Stimulated activated CD4-positive, alpha-beta T cell treated with anti-CD3 and anti-CD28 coated beads, Interleukin-15, amount 100 ng/mL, for 48 hours (primary cell): ENCODE measurements at regions not wholly inside any gene's neighbourhood (a gene's known extent, or its start where the extent isn't known, plus 50 kb on each side); places are given as distances from the start of the nearest gene placed in this dataset.

ENCODE experiments used
- DNase-seq, 2 donors: peaks; one replicate each; pipeline ENCODE4 v3.0.0-alpha.2; 2020; ENCODE audit warnings: low read depth in 2 of 2

- no peak for DNase-seq
Measured at GRCh38 chr22:27419473-27419872, 382.1 kb downstream of the MN1 start.

GRCh38 chr22:27420195-27420816 lies 381.2 kb downstream of the MN1 start:
- no peak for DNase-seq

GRCh38 chr22:27420817-27421361 lies 380.7 kb downstream of the MN1 start:
- DNase-seq = no peak

DNA sequence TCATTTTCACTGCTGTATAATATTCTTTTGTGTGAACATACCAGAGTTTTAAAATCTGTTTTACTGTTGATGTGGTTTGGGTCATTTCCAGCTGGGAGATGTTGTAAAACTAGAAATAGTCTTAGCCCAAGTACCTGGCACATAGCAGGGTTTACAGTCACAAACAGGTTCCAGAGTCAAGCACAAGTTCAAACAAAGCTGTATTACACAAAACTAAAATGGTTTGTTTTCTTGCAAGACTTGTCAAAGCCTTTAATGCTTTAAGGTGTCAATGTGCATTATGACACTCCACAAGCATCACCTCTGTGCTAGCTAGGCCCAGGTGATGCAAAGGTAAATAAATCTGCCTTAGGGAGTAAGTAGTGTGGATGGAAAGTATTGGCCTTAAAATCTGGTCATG lies 379.1 kb downstream of the MN1 start:
- no peak for DNase-seq

DNA sequence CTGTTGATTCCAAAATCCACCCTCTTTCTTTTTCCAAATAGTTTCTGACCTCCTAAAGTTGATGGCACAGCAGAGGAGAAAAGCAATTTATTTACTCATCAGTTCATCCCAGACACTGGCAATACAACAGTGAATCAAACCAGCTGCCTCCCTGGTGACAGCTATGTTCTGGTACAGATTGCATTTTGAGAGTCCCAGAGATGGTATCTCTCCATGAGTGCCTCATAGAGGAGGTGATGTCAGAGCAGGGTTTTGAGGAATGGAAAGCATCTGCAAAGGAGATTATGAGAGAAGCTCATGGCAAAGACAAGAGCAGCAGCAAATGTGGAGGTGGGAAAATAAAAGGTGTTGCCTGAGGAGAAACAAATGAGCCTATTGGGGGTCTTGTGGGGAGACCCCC lies 377.2 kb downstream of the MN1 start:
- no peak for DNase-seq

GRCh38 chr22:27429476-27429875 lies 372.1 kb downstream of the MN1 start:
- no peak for DNase-seq

- no peak for DNase-seq
Measured at GRCh38 chr22:27431081-27431480, 370.5 kb downstream of the MN1 start.

DNA sequence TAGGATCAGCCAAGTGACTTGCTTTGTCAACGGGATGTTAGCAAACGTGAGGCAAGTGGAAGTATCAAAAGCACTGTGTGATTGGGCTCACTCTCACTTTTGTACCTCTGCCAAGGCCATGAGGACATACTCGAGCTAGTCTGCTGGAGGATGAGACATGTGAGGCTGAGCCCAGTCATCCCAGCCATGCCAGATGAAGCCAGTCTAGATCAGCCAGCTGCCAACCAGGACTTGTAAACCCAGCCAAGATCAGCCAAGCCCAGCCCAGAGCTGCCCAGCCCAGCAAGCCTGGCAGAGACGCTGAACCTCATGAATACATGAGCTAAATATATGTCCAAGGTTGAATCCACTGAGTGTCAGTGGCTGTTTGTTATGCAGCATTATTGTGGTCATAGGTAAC lies 369.7 kb downstream of the MN1 start:
- no peak for DNase-seq

- no peak for DNase-seq
Measured at GRCh38 chr22:27433099-27433498, 368.5 kb downstream of the MN1 start.

GRCh38 chr22:27433585-27434190 lies 367.9 kb downstream of the MN1 start:
- no peak for DNase-seq

DNA sequence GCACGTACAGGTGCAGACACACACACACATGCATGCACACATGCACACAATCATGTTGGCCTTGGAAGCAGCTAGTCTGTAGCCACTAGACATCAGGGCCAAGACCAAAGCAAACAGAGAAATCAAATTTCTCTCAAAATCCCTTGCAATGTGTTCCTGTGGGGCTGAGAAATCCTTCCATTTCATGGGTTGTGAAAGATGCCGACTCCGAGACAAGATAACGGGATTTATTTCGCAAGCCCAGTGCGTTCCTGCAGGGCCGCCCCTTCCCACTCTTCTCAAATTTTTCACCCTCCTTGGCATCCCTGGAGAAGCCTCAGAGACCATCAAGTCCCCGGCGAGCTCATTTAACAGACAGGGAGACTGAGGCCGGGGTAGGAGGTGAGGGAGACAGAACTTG lies 366.7 kb downstream of the MN1 start:
- DNase-seq = no peak

DNA sequence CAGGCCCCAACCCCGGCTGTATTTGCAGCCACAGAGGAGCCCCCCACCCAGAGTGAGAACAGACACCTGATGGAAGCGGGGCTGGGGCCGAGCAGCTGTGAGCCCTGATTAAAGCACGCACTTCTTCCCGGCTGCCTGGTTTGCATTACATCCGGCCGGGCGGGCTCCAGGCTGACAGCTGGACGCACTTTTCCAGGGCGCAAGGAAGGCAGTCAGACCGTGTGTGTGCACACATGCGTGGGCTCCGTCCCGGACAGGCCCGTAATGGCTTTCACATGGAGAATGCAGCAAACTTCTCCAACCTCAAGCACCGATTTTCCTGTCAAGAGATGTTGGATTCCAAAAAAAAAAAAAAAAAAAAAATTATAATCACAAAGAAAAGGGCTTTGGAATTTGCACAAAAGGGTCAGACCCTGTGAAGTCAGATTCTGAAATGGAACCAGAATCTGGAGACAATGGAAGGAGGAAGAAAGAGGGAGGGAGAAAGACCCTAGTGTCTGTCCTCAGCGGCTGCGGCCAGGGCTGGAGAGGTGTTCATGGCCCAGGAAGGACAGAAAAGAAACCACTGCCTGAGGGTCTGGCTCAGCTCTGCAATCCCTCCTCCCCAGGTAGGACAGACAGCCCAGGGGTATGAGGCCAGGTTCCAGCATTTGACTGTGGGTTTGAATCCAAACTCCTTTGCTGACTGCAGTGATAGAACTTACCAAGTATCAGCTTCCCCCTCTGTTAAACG lies 365.5 kb downstream of the MN1 start:
- DNase-seq = no peak

- DNase-seq = no peak
Measured at GRCh38 chr22:27436591-27436990, 365.0 kb downstream of the MN1 start.

DNA sequence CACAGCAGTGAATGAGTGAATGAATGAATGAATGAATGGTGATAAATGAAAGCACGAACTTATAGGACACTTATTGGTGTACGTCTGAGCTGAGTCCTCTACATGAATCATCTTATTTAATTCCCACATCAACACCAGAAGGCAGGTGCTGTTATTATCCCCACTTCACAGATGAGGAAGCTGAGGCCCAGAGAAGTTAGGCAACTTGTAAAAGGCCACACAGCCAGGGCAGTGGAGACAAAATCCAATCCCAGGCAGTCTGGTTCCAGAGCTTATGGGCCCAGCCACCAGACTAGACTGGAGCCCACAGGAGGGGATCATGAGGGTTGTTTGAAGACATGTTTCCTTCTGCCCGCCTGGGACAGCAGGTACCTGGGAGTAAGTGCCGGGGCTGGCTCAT lies 364.0 kb downstream of the MN1 start:
- no peak for DNase-seq

DNA sequence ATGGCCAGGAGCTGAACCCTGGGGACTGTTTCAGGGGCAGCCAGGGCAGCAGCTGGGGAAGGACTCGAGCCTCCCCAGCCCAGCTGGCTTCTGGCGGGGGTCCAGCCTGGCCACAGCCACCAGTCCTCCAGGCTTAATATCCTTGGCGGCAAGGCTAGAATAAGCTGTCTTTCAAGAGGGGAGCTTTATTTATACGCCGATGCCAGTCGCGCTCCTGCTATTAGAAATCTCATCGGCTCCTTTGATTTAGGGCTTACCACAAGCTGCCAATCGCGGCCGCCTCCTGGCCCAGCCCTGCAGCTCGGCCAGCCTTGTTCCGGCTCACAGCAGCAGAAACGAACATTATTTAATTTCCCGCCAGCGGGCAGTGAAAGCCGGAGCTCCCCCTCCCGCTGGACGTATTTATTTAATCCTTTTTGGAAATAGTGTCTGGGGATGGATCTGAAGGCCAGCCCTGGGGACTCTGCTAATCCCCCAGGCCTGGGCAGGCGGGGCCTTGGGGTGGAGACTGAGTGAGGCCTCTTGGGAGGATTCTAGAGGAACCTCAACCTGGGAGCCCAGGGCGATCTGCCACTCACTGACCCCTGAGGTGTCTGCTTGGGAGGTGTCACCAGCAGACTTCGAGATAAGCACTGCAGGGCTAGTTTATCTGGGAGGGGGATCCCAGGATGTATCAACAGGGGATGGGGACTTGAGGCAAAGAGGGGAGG lies 363.1 kb downstream of the MN1 start:
- no peak for DNase-seq

GRCh38 chr22:27439131-27439530 lies 362.4 kb downstream of the MN1 start:
- DNase-seq = no peak

DNA sequence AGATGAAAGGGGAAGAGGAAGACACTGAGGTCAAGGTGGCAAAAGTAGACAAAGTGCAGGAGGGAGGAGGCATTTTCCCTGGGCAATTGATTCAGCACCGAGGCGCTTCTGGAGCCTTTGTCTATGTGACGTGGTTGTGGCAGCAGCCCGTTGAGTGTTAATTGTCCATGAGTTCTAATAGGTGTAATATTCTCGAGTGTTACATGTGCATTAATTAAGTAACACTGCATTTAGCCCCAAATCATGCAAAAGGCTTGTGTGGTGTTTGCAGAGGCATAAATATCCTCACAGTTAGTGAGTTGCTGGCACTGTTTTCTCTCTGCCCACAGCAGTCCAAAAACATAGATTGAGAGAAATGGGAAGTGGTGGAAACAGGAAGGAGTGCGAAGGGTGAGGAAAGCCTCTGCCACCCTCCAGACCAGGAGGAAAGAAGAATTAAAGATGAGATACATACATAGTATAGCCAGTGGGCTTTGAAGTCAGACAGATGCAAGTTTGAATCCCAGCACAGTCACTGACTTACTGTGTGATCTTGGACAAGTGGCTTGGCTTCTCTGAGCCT lies 361.2 kb downstream of the MN1 start:
- DNase-seq = no peak

GRCh38 chr22:27441706-27442475 lies 359.7 kb downstream of the MN1 start:
- no peak for DNase-seq

GRCh38 chr22:27443306-27443705 lies 358.2 kb downstream of the MN1 start:
- DNase-seq = no peak

- DNase-seq = no peak
Measured at GRCh38 chr22:27445881-27446280, 355.7 kb downstream of the MN1 start.

- no peak for DNase-seq
Measured at GRCh38 chr22:27447289-27447688, 354.3 kb downstream of the MN1 start.
